GM23248 (cell line): ENCODE measurements at regions not wholly inside any gene's neighbourhood (a gene's known extent, or its start where the extent isn't known, plus 50 kb on each side); places are given as distances from the start of the nearest gene placed in this dataset.
"Not testable (repeated sequence)": the region's sequence is repeated elsewhere in the genome, so short reads cannot be mapped to it uniquely, and the experiment has no call there.

Source experiments
- DNase-seq: peaks from one replicate; pipeline ENCODE4 v3.0.0-alpha.2; 2015
- H2AFZ ChIP-seq: fragments of 200-600 bp; sonication (generic); 2 replicates; pipeline ENCODE4 v1.6.1; 2016; ENCODE audit warnings: antibody characterized with exemption
- H3F3A ChIP-seq: fragments of 200-600 bp; sonication (generic); 2 replicates; pipeline ENCODE4 v1.6.1; 2016; ENCODE audit warnings: mild to moderate bottlenecking, antibody characterized with exemption, mixed run types; ENCODE audit not compliant: insufficient read depth
- H3K27ac ChIP-seq: fragments of 200-600 bp; sonication (generic); 2 replicates; pipeline ENCODE4 v1.5.1; 2016; ENCODE audit warnings: mild to moderate bottlenecking
- H3K27me3 ChIP-seq: fragments of 200-600 bp; sonication (generic); replicated peaks from 2 replicates; pipeline ENCODE4 v1.6.1; 2016; ENCODE audit warnings: mild to moderate bottlenecking; ENCODE audit not compliant: insufficient read depth
- H3K36me3 ChIP-seq: fragments of 200-600 bp; sonication (generic); 2 replicates; pipeline ENCODE4 v1.6.1; 2016; ENCODE audit warnings: low read depth, mild to moderate bottlenecking
- H3K4me1 ChIP-seq: fragments of 200-600 bp; sonication (generic); 2 replicates; pipeline ENCODE4 v1.6.1; 2016; ENCODE audit warnings: mild to moderate bottlenecking; ENCODE audit not compliant: insufficient read depth
- H3K4me2 ChIP-seq: fragments of 200-600 bp; sonication (generic); one replicate; pipeline ENCODE4 v1.6.1; 2016; ENCODE audit warnings: mild to moderate bottlenecking; ENCODE audit not compliant: unreplicated experiment
- H3K4me3 ChIP-seq: fragments of 200-600 bp; sonication (generic); 2 replicates; pipeline ENCODE4 v1.5.1; 2016; ENCODE audit warnings: mild to moderate bottlenecking
- H3K79me2 ChIP-seq: fragments of 200-600 bp; sonication (generic); 2 replicates; pipeline ENCODE4 v1.6.1; 2016; ENCODE audit warnings: mild to moderate bottlenecking; ENCODE audit not compliant: insufficient read depth
- H3K9ac ChIP-seq: fragments of 200-600 bp; sonication (generic); 2 replicates; pipeline ENCODE4 v1.6.1; 2016; ENCODE audit warnings: mild to moderate bottlenecking
- H3K9me2 ChIP-seq: fragments of 200-600 bp; sonication (generic); 2 replicates; pipeline ENCODE4 v1.6.1; 2016; ENCODE audit warnings: mixed run types, mild to moderate bottlenecking, moderate library complexity; ENCODE audit not compliant: insufficient read depth
- H3K9me3 ChIP-seq: fragments of 200-600 bp; sonication (generic); one replicate; pipeline ENCODE4 v1.6.1; 2017; ENCODE audit warnings: low read depth
- H4K20me1 ChIP-seq: fragments of 200-600 bp; sonication (generic); 2 replicates; pipeline ENCODE4 v1.6.0; 2016; ENCODE audit not compliant: insufficient read depth
- EZH2 ChIP-seq: fragments of 200-600 bp; sonication (generic); IDR thresholded peaks from 2 replicates; pipeline ENCODE4 v1.6.1; 2018; ENCODE audit warnings: antibody characterized with exemption, mild to moderate bottlenecking; ENCODE audit not compliant: insufficient read depth, poor library complexity, severe bottlenecking
- EZH2phosphoT487 ChIP-seq: fragments of 200-600 bp; sonication (generic); IDR thresholded peaks from 2 replicates; pipeline ENCODE4 v1.6.1; 2018; ENCODE audit warnings: antibody characterized with exemption, moderate library complexity, mild to moderate bottlenecking, low read depth; ENCODE audit not compliant: insufficient read depth
- WGBS, 2 experiments: methylation state at CpG; one replicate each; pipeline ENCODE4 v1.1.6; 2015 to 2017; ENCODE audit warnings: low lambda C conversion rate in 2 of 2, low coverage in 1 of 2; ENCODE audit errors: missing lambda C conversion rate in 2 of 2; 5-methylcytosine and 5-hydroxymethylcytosine counted together
- in situ Hi-C: fragments of 300-500 bp; cut with MboI; formaldehyde crosslinking; loops from 2 replicates; pipeline ENCODE4 v1.15.0; 2020

DNA sequence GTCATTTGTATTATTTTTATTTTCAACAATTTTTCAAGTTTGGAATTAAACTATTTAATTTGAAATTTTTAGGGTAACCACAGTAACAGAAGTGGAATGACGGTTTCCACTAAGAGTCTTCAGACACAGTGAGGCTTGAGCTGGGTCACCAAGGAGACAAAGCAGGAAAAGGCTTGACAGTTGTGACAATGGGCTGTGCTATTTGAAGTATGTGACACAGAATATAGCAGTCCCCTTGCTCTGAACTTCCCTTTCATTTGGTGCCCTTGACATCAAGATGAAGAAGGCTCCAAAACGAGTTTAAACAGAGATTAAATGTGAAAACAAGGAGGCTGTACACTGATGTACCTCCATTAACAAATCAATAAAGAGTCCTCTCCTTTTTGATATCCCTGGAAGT, 265.4 kb upstream of the DLGAP1 start:
- 0 to 4% methylated on average over 2 of the region's 2 CpGs for WGBS, 2 experiments
- Histone ChIP-seq H3K79me2 (no peaks in the 10 kb centered on the region), H3K9me2 (no peaks in the 10 kb centered on the region)

DNA sequence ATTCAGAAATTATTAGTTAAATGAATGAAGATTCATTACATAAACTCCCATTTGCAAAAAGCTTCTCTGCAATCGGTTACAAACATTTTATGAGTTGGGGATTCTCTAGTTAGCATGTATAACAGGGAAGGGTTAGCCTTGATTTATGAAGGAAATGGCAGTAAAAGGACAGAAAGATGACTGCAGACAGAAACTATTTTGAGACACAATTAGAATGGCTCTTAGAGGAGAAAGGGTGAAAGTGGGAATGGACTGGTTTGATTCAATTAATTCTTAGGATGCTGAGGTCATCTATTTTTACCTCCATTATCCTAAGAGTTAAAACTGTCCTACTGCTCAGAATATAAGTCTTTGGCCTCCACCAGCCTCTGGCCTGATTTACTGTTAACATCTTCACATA, 250.8 kb upstream of the DLGAP1 start:
- in situ Hi-C loops = no loop called here
- Histone ChIP-seq H3K79me2 (no peaks in the 10 kb centered on the region), H3K4me3 (no peak overlapping the region), H3K9me2 (no peaks in the 10 kb centered on the region), H3K4me2 (no peak overlapping the region), H4K20me1 (no peaks in the 10 kb centered on the region), H3F3A (no peaks in the 10 kb centered on the region), H3K9me3 (no peaks in the 10 kb centered on the region), H3K9ac (no peak overlapping the region), H2AFZ (no peak overlapping the region), H3K27me3 (no peaks in the 10 kb centered on the region), H3K36me3 (no peaks in the 10 kb centered on the region), H3K27ac (no peak overlapping the region), H3K4me1 (no peaks in the 10 kb centered on the region)
- TF ChIP-seq EZH2phosphoT487 (no peak), EZH2 (no peak)
- 8 to 10% methylated on average over 1 of the region's 1 CpG for WGBS, 2 experiments
- DNase-seq = no peak

More for the DNA sequence above, 265.4 kb upstream of the DLGAP1 start:
- Histone ChIP-seq H4K20me1 (no peaks in the 10 kb centered on the region), H2AFZ (no peak overlapping the region), H3K27me3 (no peaks in the 10 kb centered on the region), H3K27ac (no peak overlapping the region), H3F3A (no peaks in the 10 kb centered on the region), H3K4me1 (no peaks in the 10 kb centered on the region), H3K4me3 (no peak overlapping the region), H3K4me2 (no peak overlapping the region), H3K36me3 (no peaks in the 10 kb centered on the region), H3K9me3 (no peaks in the 10 kb centered on the region), H3K9ac (no peak overlapping the region)
- no peak for TF ChIP-seq EZH2phosphoT487
- no peak for TF ChIP-seq EZH2
- in situ Hi-C loops = no loop called here
- DNase-seq = no peak

DNA sequence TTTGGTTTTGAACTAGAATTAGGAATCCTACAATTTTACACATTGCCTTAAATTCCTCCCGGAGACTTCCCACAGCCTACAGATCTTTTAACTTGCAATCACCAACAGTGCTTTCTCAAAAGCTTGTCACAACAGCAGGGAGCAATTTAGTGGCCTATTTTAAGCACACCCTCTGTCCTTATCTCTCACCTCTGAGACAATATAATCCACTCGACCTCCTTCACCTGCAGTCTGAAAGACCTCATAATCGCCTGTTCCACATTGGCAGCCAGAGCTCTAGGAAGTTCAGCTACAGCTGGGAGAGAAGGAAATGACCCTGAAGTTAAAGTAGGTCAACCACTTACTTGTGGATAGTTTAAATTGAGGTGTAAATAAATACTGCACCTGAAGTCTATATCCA, 249.7 kb upstream of the DLGAP1 start:
- in situ Hi-C loops = no loop called here
- H3K36me3 ChIP-seq = no peaks in the 10 kb centered on the region
- H3K27ac ChIP-seq = no peak overlapping the region

DNA sequence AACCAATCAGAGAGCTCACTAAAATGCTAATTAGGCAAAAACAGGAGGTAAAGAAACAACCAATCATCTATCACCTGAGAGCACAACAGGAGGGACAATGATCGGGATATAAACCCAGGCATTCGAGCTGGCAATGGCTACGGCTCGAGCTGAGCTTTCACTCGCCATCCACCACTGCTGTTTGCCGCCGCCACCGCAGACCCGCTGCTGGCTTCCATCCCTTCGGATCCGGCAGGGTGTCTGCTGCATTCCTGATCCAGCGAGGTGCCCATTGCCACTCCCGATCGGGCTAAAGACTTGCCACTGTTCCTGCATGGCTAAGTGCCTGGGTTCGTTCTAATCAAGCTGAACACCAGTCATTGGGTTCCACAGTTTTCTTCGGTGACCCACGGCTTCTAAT, 236.7 kb upstream of the DLGAP1 start:
- H3K27me3 ChIP-seq = no peaks in the 10 kb centered on the region
- H3K79me2 ChIP-seq = no peaks in the 10 kb centered on the region
- no peaks in the 10 kb centered on the region for H3F3A ChIP-seq
- H2AFZ ChIP-seq = no peak overlapping the region
- H3K9ac ChIP-seq = no peak overlapping the region
- no peak overlapping the region for H3K4me2 ChIP-seq
- no peak overlapping the region for H3K27ac ChIP-seq
- no peak overlapping the region for H3K4me3 ChIP-seq
- no peaks in the 10 kb centered on the region for H3K36me3 ChIP-seq
- DNase-seq = no peak
- 39 to 40% methylated on average over 17 of the region's 17 CpGs for WGBS, 2 experiments
- in situ Hi-C loops = no loop called here
- TF ChIP-seq EZH2phosphoT487 (no peak), EZH2 (no peak)
- no peaks in the 10 kb centered on the region for H3K9me3 ChIP-seq
- H3K9me2 ChIP-seq = no peaks in the 10 kb centered on the region
- no peaks in the 10 kb centered on the region for H4K20me1 ChIP-seq
- H3K4me1 ChIP-seq = no peaks in the 10 kb centered on the region

More for the DNA sequence above, 249.7 kb upstream of the DLGAP1 start:
- no peak for TF ChIP-seq EZH2
- no peak for TF ChIP-seq EZH2phosphoT487
- 1 to 4% methylated on average over 3 of the region's 3 CpGs for WGBS, 2 experiments
- H3K4me3 ChIP-seq = no peak overlapping the region
- no peaks in the 10 kb centered on the region for H3F3A ChIP-seq
- H3K4me1 ChIP-seq = no peaks in the 10 kb centered on the region
- H3K9me2 ChIP-seq = no peaks in the 10 kb centered on the region
- H3K27me3 ChIP-seq = no peaks in the 10 kb centered on the region
- H3K4me2 ChIP-seq = no peak overlapping the region
- H3K9me3 ChIP-seq = no peaks in the 10 kb centered on the region
- no peaks in the 10 kb centered on the region for H4K20me1 ChIP-seq
- DNase-seq = no peak
- no peak overlapping the region for H3K9ac ChIP-seq
- no peak overlapping the region for H2AFZ ChIP-seq
- H3K79me2 ChIP-seq = no peaks in the 10 kb centered on the region

DNA sequence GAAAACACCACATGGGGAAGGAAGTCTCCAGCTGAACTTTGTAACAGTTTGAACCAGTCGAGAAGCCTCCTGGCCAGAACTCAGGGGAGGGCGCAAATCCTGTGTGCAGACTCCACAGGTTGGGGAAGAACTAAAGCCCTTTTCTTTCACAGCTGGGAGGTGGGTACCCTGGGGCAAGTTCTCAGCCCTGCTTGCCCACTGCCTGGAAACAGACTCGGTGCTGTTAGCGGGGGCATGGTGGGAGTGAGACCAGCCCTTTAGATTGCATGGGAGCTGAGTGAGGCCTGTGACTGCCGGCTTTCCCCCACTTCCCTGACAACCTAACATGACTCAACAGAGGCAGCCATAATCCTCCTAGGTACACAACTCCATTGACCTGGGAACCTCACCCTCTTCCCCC, 223.6 kb upstream of the DLGAP1 start:
- DNase-seq, H2AFZ ChIP-seq, H3K27ac ChIP-seq, H3K79me2 ChIP-seq, H3K36me3 ChIP-seq, H3K4me3 ChIP-seq, H3K4me1 ChIP-seq, H3K9me2 ChIP-seq, H3K4me2 ChIP-seq, H4K20me1 ChIP-seq, H3F3A ChIP-seq, H3K9me3 ChIP-seq, H3K27me3 ChIP-seq, in situ Hi-C loops, H3K9ac ChIP-seq: not testable (repeated sequence)
- 8 to 23% methylated on average over 5 of the region's 5 CpGs for WGBS, 2 experiments
